ENCODE measurements at regions not wholly inside any gene's neighbourhood (a gene's known extent, or its start where the extent isn't known, plus 50 kb on each side); places are given as distances from the start of the nearest gene placed in this dataset.

DNA sequence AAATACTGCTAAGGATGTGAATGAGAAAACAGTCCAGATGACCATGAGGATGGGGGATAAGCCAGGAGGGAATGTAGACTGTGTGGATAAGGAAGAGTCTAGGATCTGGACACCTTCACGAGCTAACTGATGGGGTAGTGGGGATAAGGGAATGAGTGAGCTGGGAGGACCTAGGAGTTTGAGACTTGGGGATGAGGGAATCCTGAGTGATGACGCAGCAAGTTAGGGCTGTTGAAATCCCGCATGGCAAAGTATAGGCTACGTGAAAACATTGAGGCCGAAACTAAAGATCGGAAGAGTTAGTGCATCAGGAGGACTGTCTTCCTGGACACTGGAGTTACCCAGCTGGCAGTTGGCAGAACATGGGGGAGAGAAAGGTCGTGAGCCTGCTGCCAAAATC lies 129.2 kb upstream of the EEA1 start (continued):
- TF ChIP-seq, protein P1, sequence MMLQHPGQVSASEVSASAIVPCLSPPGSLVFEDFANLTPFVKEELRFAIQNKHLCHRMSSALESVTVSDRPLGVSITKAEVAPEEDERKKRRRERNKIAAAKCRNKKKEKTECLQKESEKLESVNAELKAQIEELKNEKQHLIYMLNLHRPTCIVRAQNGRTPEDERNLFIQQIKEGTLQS (IDR thresholded peaks at IDR 0.05; ENCODE audit: insufficient read depth, low read depth, low read length) = no peak
- TF ChIP-seq KDM1A (IDR thresholded peaks at IDR 0.05; ENCODE audit: borderline replicate concordance, low read length) (no peak), SIN3A (conservative IDR thresholded peaks at IDR 0.05 in 1 of 2, IDR thresholded peaks at IDR 0.05 in 1 of 2; ENCODE audit: low read depth in 1 of 2, low read length in 2 of 2) (no peak), CTCF (IDR thresholded peaks at IDR 0.05; ENCODE audit: control extremely low read depth in 1 of 3, insufficient read depth in 1 of 3, low read depth in 1 of 3, low read length in 3 of 3) (no peak)

All from H1 (cell line).